ENCODE measurements at regions not wholly inside any gene's neighbourhood (a gene's known extent, or its start where the extent isn't known, plus 50 kb on each side); places are given as distances from the start of the nearest gene placed in this dataset.

DNA sequence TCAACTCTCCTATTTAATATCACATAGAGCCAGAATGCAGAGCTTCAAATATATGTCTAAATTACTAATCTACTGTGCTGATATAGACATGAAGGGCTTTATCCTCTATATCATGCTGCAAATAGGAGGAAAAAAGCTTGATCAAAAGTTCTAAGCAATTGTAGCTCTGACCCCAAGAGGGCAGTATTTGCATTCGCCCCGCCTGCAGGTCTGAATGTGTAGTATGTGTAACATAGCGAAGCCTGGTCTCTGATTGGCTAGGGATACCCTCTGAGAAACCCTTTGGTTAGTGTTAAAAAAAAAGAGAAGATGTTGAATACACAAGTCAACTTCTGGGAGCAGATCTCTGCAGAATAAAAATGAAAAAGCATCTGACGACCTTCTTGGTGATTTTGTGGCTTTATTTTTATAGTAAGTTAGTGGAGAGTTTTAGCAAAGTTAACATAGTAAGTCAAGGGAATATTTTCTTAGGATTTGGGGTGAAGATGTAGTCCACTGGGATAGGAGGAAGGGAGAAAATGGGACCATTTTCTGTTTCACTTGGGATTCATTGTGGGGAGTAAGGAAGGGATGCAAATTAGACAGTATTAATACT is 151.6 kb upstream of the OR4E1 start:
- no peaks in the 10 kb centered on the region for H3K36me3 ChIP-seq (ENCODE audit: control insufficient read depth, insufficient read depth, low read length)
- no peaks in the 10 kb centered on the region for H3K9me3 ChIP-seq (ENCODE audit: control insufficient read depth, insufficient read depth, low read depth, low read length)
- intact Hi-C loops (cut with micrococcal nuclease; ENCODE audit: unreplicated experiment) (no loop called here), in situ Hi-C loops (cut with HindIII; ENCODE audit: low pct_unique_long_range_greater_than_20kb, low sequenced_read_pairs) (no loop called here)
- DNase-seq (ENCODE audit: low read depth, low spot score) = no peak
- peaks cover 2% of the 10 kb centered on the region; the same call in 1 of the 2 replicates for H3K27me3 ChIP-seq (ENCODE audit: control insufficient read depth, insufficient read depth, low read length)
- no peak overlapping the region for H3K4me3 ChIP-seq (ENCODE audit: low read depth in 2 of 2, low read length in 2 of 2)
- no peak overlapping the region for H3K27ac ChIP-seq (ENCODE audit: low read length)
- CTCF ChIA-PET = no interaction called here
- ATAC-seq = peak; percentile 70
- BruUV-seq (replicated peaks) = no TSS peak
- POLR2A ChIA-PET = no interaction called here
- TF ChIP-seq, protein P1, sequence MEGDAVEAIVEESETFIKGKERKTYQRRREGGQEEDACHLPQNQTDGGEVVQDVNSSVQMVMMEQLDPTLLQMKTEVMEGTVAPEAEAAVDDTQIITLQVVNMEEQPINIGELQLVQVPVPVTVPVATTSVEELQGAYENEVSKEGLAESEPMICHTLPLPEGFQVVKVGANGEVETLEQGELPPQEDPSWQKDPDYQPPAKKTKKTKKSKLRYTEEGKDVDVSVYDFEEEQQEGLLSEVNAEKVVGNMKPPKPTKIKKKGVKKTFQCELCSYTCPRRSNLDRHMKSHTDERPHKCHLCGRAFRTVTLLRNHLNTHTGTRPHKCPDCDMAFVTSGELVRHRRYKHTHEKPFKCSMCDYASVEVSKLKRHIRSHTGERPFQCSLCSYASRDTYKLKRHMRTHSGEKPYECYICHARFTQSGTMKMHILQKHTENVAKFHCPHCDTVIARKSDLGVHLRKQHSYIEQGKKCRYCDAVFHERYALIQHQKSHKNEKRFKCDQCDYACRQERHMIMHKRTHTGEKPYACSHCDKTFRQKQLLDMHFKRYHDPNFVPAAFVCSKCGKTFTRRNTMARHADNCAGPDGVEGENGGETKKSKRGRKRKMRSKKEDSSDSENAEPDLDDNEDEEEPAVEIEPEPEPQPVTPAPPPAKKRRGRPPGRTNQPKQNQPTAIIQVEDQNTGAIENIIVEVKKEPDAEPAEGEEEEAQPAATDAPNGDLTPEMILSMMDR (IDR thresholded peaks at IDR 0.05) = peak; percentile 63
- TF ChIP-seq TCF7L2 (IDR thresholded peaks at IDR 0.05; ENCODE audit: low read depth, low read length) (no peak), POLR2AphosphoS5 (IDR thresholded peaks at IDR 0.05; ENCODE audit: low read depth, low read length) (no peak), SIN3A (IDR thresholded peaks at IDR 0.05; ENCODE audit: borderline replicate concordance, insufficient read depth, low read depth, low read length) (no peak)
- H3K4me1 ChIP-seq (ENCODE audit: control insufficient read depth, insufficient read depth, low read length) = no peaks in the 10 kb centered on the region

DNA sequence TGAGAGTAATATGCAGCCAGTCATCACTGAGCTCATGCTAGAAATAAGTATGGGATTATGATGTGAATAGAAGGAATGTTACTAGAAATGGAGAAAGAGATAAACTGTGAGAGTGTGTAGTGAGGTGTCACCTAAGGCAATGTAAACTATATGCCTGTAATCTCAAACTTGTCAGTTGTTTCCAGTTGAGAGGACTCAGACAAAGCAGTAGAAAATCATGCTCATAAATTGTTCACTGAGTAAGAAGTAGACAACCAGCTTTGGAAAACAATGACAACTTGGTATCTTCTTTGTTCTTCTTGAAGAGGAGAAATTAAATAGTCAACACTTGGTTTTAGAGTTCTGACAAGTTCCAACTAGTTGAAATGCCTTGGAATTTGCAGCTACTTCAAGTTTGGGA is 148.5 kb upstream of the OR4E1 start:
- intact Hi-C loops (cut with micrococcal nuclease; ENCODE audit: unreplicated experiment) (no loop called here), in situ Hi-C loops (cut with HindIII; ENCODE audit: low pct_unique_long_range_greater_than_20kb, low sequenced_read_pairs) (no loop called here)
- no peak for TF ChIP-seq POLR2AphosphoS5 (IDR thresholded peaks at IDR 0.05; ENCODE audit: low read depth, low read length)
- no peak for TF ChIP-seq SIN3A (IDR thresholded peaks at IDR 0.05; ENCODE audit: borderline replicate concordance, insufficient read depth, low read depth, low read length)
- TF ChIP-seq, protein P2, sequence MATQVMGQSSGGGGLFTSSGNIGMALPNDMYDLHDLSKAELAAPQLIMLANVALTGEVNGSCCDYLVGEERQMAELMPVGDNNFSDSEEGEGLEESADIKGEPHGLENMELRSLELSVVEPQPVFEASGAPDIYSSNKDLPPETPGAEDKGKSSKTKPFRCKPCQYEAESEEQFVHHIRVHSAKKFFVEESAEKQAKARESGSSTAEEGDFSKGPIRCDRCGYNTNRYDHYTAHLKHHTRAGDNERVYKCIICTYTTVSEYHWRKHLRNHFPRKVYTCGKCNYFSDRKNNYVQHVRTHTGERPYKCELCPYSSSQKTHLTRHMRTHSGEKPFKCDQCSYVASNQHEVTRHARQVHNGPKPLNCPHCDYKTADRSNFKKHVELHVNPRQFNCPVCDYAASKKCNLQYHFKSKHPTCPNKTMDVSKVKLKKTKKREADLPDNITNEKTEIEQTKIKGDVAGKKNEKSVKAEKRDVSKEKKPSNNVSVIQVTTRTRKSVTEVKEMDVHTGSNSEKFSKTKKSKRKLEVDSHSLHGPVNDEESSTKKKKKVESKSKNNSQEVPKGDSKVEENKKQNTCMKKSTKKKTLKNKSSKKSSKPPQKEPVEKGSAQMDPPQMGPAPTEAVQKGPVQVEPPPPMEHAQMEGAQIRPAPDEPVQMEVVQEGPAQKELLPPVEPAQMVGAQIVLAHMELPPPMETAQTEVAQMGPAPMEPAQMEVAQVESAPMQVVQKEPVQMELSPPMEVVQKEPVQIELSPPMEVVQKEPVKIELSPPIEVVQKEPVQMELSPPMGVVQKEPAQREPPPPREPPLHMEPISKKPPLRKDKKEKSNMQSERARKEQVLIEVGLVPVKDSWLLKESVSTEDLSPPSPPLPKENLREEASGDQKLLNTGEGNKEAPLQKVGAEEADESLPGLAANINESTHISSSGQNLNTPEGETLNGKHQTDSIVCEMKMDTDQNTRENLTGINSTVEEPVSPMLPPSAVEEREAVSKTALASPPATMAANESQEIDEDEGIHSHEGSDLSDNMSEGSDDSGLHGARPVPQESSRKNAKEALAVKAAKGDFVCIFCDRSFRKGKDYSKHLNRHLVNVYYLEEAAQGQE (IDR thresholded peaks at IDR 0.05; ENCODE audit: insufficient read depth in 1 of 2, low read depth in 2 of 2, low read length in 1 of 2) = no peak
- TF ChIP-seq TCF7L2 (IDR thresholded peaks at IDR 0.05; ENCODE audit: low read depth, low read length) = no peak
- TF ChIP-seq, protein P1 (IDR thresholded peaks at IDR 0.05) = no peak
- no peaks in the 10 kb centered on the region for H3K9me3 ChIP-seq (ENCODE audit: control insufficient read depth, insufficient read depth, low read depth, low read length)
- H3K36me3 ChIP-seq (ENCODE audit: control insufficient read depth, insufficient read depth, low read length) = no peaks in the 10 kb centered on the region
- no peak overlapping the region for H3K4me3 ChIP-seq (ENCODE audit: low read depth in 2 of 2, low read length in 2 of 2)
- H3K4me1 ChIP-seq (ENCODE audit: control insufficient read depth, insufficient read depth, low read length) = no peaks in the 10 kb centered on the region
- no peaks in the 10 kb centered on the region; the same call in 1 of the 2 replicates for H3K27me3 ChIP-seq (ENCODE audit: control insufficient read depth, insufficient read depth, low read length)
- no peak for ATAC-seq
- ChIA-PET CTCF (no interaction called here), POLR2A (no interaction called here)
- no peak for DNase-seq (ENCODE audit: low read depth, low spot score)
- BruUV-seq (replicated peaks) = no TSS peak
- H3K27ac ChIP-seq (ENCODE audit: low read length) = no peak overlapping the region
